GM12878 (cell line): ENCODE measurements at regions not wholly inside any gene's neighbourhood (a gene's known extent, or its start where the extent isn't known, plus 50 kb on each side); places are given as distances from the start of the nearest gene placed in this dataset.

Experiments used
- ATAC-seq: fragments of 200-7000 bp; cut with Tn5 transposase; 3 replicates; pipeline ENCODE4 v1.9.1; 2020; ENCODE audit warnings: mild to moderate bottlenecking, moderate library complexity
- BruUV-seq: library from RNA; stranded (reverse); fragments of 400-500 nt; replicated peaks from 2 replicates; lab custom pipeline; 2021; lab: Mats Ljungman, UMichigan
- CTCF ChIA-PET: fragments of 300-600 bp; sonication (Branson Sonifier 250); formaldehyde crosslinking; extraction: SDS; loops from one replicate; lab custom pipeline; 2021; ENCODE audit warnings: inconsistent platforms; lab: Yijun Ruan, JAX
- POLR2A ChIA-PET: fragments of 350-600 bp; formaldehyde crosslinking; extraction: SDS; loops from one replicate; lab custom pipeline; 2021; ENCODE audit warnings: inconsistent platforms; lab: Charles Lee
- RAD21 ChIA-PET: fragments of 300-600 bp; sonication (Branson Sonifier 250); formaldehyde crosslinking; loops from one replicate; lab custom pipeline; 2023; ENCODE audit warnings: antibody characterized with exemption; ENCODE audit not compliant: unreplicated experiment; lab: Charles Lee
- SMC1A ChIA-PET: fragments of 300-600 bp; sonication (Branson Sonifier 250); formaldehyde crosslinking; loops from one replicate; lab custom pipeline; 2023; ENCODE audit not compliant: unreplicated experiment, uncharacterized antibody; lab: Charles Lee
- DNase-seq: peaks from one replicate; pipeline ENCODE4 v3.0.0-alpha.2; 2011; ENCODE audit warnings: low read depth, low spot score
- FAIRE-seq: peaks from 3 replicates; lab custom pipeline; 2011; peaks lifted over from hg19 to GRCh38; lab: Jason Lieb, UNC
- H2AFZ ChIP-seq: 2 replicates; pipeline ENCODE4 v1.6.0; 2011; ENCODE audit warnings: low read depth, low read length, control low read depth; ENCODE audit not compliant: control insufficient read depth
- H3K27ac ChIP-seq: 2 replicates; pipeline ENCODE4 v1.5.1; 2011; ENCODE audit warnings: control low read depth; ENCODE audit not compliant: control insufficient read depth, insufficient read depth
- H3K27me3 ChIP-seq, 2 experiments: replicated peaks in 1 of 2; 2 replicates each; pipeline versions ENCODE4 v1.6.0 to v1.6.1; 2011; ENCODE audit warnings: low read length in 1 of 2; ENCODE audit not compliant: control insufficient read depth in 2 of 2, insufficient read depth in 2 of 2
- H3K36me3 ChIP-seq, 2 experiments: 2 replicates each; pipeline ENCODE4 v1.5.1; 2011; ENCODE audit warnings: low read length in 1 of 2; ENCODE audit not compliant: control insufficient read depth in 2 of 2, insufficient read depth in 2 of 2
- H3K4me1 ChIP-seq: 2 replicates; pipeline ENCODE4 v1.6.1; 2011; ENCODE audit warnings: mild to moderate bottlenecking, low read length, moderate library complexity, mixed read lengths; ENCODE audit not compliant: control insufficient read depth, insufficient read depth
- H3K4me2 ChIP-seq: 2 replicates; pipeline ENCODE4 v1.6.0; 2011; ENCODE audit warnings: control low read depth; ENCODE audit not compliant: control insufficient read depth, insufficient read depth
- H3K4me3 ChIP-seq: fragments of 200-600 bp; sonication (generic); 2 replicates; pipeline ENCODE4 v1.5.1; 2016
- H3K79me2 ChIP-seq: 2 replicates; pipeline ENCODE4 v1.6.0; 2011; ENCODE audit warnings: low read length; ENCODE audit not compliant: control insufficient read depth, insufficient read depth
- H3K9ac ChIP-seq: 2 replicates; pipeline ENCODE4 v1.8.0; 2011; ENCODE audit warnings: low read length, control low read depth, mixed read lengths; ENCODE audit not compliant: control insufficient read depth, insufficient read depth
- H3K9me3 ChIP-seq: replicated peaks from 3 replicates; pipeline ENCODE4 v1.5.1; 2011; ENCODE audit warnings: mild to moderate bottlenecking, low read length; ENCODE audit not compliant: control insufficient read depth, insufficient read depth
- H4K20me1 ChIP-seq: 2 replicates; pipeline ENCODE4 v1.6.0; 2011; ENCODE audit not compliant: control insufficient read depth, insufficient read depth
- BCL11A ChIP-seq: IDR thresholded peaks from 2 replicates; pipeline ENCODE4 v1.6.1; 2011; ENCODE audit warnings: low read depth, low read length
- EGR1 ChIP-seq, 2 experiments: IDR thresholded peaks; 1 replicate in 1 of 2; 2 replicates in 1 of 2; pipeline ENCODE4 v1.6.1; 2011 to 2012; ENCODE audit warnings: low read depth in 2 of 2, low read length in 2 of 2, borderline replicate concordance in 1 of 2, mild to moderate bottlenecking in 1 of 2, moderate library complexity in 1 of 2
- EZH2 ChIP-seq: IDR thresholded peaks from 2 replicates; pipeline ENCODE4 v1.6.1; 2012; ENCODE audit warnings: low read depth, mild to moderate bottlenecking, control low read depth, inconsistent platforms, low read length, borderline replicate concordance; ENCODE audit not compliant: control insufficient read depth
- GATAD2B ChIP-seq: fragments of 450-650 bp; conservative IDR thresholded peaks from 2 replicates; pipeline ENCODE4 v1.6.1; 2017; ENCODE audit warnings: low read depth, mild to moderate bottlenecking, moderate library complexity
- HDAC2 ChIP-seq: fragments of 200-600 bp; sonication (generic); IDR thresholded peaks from 2 replicates; pipeline ENCODE4 v1.6.1; 2017
- HDGF ChIP-seq: fragments of 450-650 bp; IDR thresholded peaks from 2 replicates; pipeline ENCODE4 v1.6.1; 2016; ENCODE audit warnings: antibody characterized with exemption
- IKZF2 ChIP-seq, 2 experiments: fragments of 450-650 bp; IDR thresholded peaks; 2 replicates each; pipeline ENCODE4 v1.6.1; 2017; ENCODE audit warnings: mild to moderate bottlenecking in 2 of 2, moderate library complexity in 2 of 2
- RAD21 ChIP-seq: IDR thresholded peaks from 2 replicates; pipeline ENCODE4 v1.6.1; 2011; ENCODE audit warnings: mild to moderate bottlenecking, low read depth, low read length, moderate library complexity; ENCODE audit not compliant: insufficient read depth
- WGBS: methylation state at CpG from one replicate; pipeline ENCODE4 v1.1.6; 2016; ENCODE audit warnings: low lambda C conversion rate; ENCODE audit not compliant: insufficient replicate concordance, insufficient coverage; ENCODE audit errors: missing lambda C conversion rate; 5-methylcytosine and 5-hydroxymethylcytosine counted together
- in situ Hi-C: fragments of 300-500 bp; cut with MboI; formaldehyde crosslinking; loops from 9 replicates; pipeline ENCODE4 v1.14.3; 2018; ENCODE audit warnings: mixed read lengths
- intact Hi-C: fragments of 100-400 bp; cut with micrococcal nuclease; formaldehyde crosslinking; loops from one replicate; pipeline ENCODE4 v1.14.2; 2022; ENCODE audit not compliant: unreplicated experiment
- TF ChIP-seq, protein P1 (sequence below): fragments of 450-650 bp; formaldehyde crosslinking; IDR thresholded peaks from 2 replicates; pipeline ENCODE4 v1.4.0; 2022; ENCODE audit warnings: mild to moderate bottlenecking, moderate library complexity

DNA sequence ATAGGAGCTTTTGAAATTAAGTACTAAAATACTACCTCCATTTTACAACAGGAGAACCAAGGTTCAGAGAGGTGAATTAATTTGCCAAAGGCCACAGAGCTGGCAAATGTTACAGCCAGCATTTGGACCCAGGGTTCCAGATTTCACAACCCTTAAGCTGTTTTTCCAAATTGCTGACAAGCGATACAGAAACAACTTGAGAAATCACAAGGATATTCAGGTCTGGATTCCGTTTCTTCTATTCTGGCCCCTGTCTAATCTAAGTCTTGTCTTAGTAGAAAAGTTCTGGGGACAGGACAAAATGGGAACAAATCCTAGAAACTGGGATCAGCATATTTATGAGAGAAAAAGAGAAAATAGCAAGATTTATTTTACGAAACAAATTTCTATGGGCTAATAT is 103.1 kb upstream of the PRLR start (continued):
- no peak for TF ChIP-seq IKZF2 (IDR thresholded peaks at IDR 0.05)
- TF ChIP-seq EGR1 (IDR thresholded peaks at IDR 0.05; ENCODE audit: borderline replicate concordance in 1 of 2, low read depth in 2 of 2, low read length in 2 of 2) = no peak
- TF ChIP-seq GATAD2B = no peak
- no peak for TF ChIP-seq HDAC2
- TF ChIP-seq HDGF = no peak
- no peak for TF ChIP-seq EZH2
- TF ChIP-seq BCL11A = no peak
- TF ChIP-seq, all 136 proteins: peak for 0

DNA sequence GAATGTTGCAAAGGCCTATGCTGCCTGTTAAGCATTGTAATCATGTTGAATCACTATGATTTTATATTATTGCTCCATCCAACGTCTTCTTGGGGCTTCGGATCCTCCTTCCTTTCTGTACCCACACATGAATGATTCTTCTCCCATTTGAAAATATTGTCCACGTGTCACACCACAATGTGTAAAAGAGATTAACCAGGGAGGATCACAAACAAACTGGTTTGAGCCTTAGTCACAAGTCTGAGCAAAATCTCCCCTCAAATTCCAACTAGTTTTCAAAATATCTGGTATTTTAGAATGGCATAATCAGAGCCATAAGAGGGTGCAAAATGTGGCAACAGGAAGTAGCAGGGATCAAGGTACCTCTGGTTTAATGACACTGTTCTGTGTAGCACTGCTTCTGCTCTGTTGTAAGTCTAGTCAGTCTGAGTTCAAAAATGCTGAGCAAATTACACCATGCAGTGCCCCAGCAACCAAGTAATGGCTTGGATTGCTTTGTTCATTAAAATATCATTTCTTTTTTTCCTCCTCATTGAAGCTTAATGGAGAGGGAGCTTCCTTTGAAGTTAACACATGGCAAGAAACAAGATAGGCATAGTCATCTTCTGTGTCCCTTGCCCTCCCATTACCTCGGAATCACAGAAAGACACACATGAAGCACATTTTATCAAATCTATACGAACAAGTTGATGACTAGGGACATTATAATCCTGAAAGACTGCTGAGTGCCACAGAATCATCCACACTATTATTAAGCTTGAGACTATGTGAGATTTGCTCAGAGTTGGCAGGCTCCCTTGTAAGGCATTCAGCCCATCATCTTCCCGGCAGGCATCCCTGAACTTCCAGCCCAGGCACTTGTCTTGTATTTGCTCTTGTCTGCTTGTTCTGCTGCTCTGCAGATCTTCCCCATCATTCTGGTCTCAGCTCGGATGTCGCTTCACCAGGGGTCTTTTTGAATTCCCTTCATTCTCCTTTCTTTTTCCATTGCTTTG is 102.0 kb upstream of the PRLR start:
- SMC1A ChIA-PET = interaction anchor here (0.9 to 1.6 kb wide), 4 partner anchors 15 to 104 kb away, joined by 3 to 5 read pairs (median 3); no protein-coding TSS in a partner anchor
- TF ChIP-seq RAD21 = no peak
- TF ChIP-seq, protein P1, sequence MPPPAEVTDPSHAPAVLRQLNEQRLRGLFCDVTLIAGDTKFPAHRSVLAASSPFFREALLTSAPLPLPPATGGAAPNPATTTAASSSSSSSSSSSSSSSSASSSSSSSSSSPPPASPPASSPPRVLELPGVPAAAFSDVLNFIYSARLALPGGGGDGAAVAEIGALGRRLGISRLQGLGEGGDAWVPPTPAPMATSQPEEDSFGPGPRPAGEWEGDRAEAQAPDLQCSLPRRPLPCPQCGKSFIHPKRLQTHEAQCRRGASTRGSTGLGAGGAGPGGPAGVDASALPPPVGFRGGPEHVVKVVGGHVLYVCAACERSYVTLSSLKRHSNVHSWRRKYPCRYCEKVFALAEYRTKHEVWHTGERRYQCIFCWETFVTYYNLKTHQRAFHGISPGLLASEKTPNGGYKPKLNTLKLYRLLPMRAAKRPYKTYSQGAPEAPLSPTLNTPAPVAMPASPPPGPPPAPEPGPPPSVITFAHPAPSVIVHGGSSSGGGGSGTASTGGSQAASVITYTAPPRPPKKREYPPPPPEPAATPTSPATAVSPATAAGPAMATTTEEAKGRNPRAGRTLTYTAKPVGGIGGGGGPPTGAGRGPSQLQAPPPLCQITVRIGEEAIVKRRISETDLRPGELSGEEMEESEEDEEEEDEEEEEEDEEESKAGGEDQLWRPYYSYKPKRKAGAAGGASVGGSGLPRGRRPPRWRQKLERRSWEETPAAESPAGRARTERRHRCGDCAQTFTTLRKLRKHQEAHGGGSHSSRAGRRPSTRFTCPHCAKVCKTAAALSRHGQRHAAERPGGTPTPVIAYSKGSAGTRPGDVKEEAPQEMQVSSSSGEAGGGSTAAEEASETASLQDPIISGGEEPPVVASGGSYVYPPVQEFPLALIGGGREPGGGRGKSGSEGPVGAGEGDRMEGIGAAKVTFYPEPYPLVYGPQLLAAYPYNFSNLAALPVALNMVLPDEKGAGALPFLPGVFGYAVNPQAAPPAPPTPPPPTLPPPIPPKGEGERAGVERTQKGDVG (CRISPR knock-in tag) = no peak
- POLR2A ChIA-PET = no interaction called here
- H3K4me3 ChIP-seq = no peak overlapping the region
- no peaks in the 10 kb centered on the region for H3K27me3 ChIP-seq
- H3K9me3 ChIP-seq = no peaks in the 10 kb centered on the region
- CTCF ChIA-PET = interaction anchor here (0.9 kb wide), 1 partner anchor 590 kb away, joined by 3 read pairs; no protein-coding TSS in a partner anchor
- intact Hi-C loops (no loop called here), in situ Hi-C loops (no loop called here)
- DNase-seq = no peak
- no TSS peak for BruUV-seq
- no peak overlapping the region for H3K9ac ChIP-seq
- H2AFZ ChIP-seq = no peak overlapping the region
- no peaks in the 10 kb centered on the region for H4K20me1 ChIP-seq
- no peaks in the 10 kb centered on the region for H3K36me3 ChIP-seq
- H3K4me1 ChIP-seq = no peaks in the 10 kb centered on the region
- no peaks in the 10 kb centered on the region for H3K79me2 ChIP-seq
- FAIRE-seq = no peak
- H3K27ac ChIP-seq = no peak overlapping the region
- ATAC-seq = no peak
- RAD21 ChIA-PET = interaction anchor here (0.6 to 1.2 kb wide), 4 partner anchors 12 to 104 kb away, joined by 3 read pairs; no protein-coding TSS in a partner anchor
- no peak overlapping the region for H3K4me2 ChIP-seq
- 31% methylated on average over 6 of the region's 8 CpGs for WGBS
